Erythroblast (primary cell): ENCODE measurements at regions not wholly inside any gene's neighbourhood (a gene's known extent, or its start where the extent isn't known, plus 50 kb on each side); places are given as distances from the start of the nearest gene placed in this dataset.
"Not testable (repeated sequence)": the region's sequence is repeated elsewhere in the genome, so short reads cannot be mapped to it uniquely, and the experiment has no call there.

Source experiments
- DNase-seq, 2 experiments: peaks; one replicate each; lab custom pipeline; 2025; lab: John Stamatoyannopoulos, UW
- GATA1 ChIP-seq: IDR thresholded peaks from 2 replicates; pipeline ENCODE4 v1.6.1; 2011; ENCODE audit warnings: low read depth, mild to moderate bottlenecking, control low read depth, low read length, moderate library complexity
- POLR2A ChIP-seq: IDR thresholded peaks from 2 replicates; pipeline ENCODE4 v1.6.1; 2011; ENCODE audit warnings: mild to moderate bottlenecking, low read length

- TF ChIP-seq GATA1 (no peak), POLR2A (no peak)
- DNase-seq = no peak
Observed at GRCh38 chr15:46917721-46918252, 799.5 kb upstream of the SEMA6D start.

DNA sequence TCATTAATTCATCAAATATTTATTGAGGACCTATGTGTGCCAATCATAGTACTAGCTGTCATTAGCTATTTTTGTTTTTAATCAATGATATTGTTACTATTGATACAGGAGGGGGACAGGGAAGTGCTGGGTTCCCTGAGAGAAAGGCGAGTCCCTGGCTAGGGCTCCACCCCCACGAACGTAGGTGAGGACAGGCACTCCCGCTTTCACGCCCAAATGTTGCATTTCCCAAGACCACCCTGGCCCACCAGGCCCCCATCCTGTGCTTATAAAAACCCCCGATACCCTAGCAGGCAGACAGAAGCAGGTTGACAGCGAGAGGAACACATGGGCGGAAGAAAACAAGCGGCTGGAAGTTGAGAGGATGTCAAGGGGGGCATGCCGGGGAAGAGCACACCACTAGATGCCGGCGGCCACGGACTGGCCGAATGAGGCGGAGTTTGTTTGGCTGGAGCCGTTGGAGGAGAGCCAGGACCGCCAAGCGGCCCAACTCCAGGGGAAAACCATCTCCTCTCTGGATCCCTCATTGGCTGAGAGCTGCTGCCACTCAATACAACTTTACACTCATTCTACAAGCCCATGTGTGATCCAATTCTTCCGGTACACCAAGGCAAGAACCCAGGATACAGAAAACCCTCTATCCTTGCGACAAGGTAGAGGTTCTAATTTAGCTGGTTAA lies 798.7 kb upstream of the SEMA6D start:
- TF ChIP-seq POLR2A = no peak
- TF ChIP-seq GATA1 = no peak
- DNase-seq = no peak

DNA sequence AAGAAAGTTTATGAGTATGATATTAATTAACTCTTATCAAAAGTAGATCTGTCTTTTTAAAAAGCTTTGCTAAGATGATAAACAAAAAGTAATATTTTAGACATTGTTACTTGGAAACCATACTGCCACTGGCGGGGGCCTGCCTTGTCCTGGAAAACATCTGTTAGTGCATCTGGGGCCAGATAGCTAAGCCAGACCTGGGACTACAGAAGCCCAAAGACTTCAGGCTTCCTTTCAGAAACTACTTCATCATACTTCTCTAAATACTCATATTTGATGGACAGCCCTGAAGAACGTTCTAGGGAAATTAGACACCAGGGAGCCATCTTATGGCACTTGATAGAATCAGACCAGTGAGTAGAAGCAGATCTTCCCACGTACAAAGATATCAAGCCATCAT lies 795.4 kb upstream of the SEMA6D start:
- no peak for DNase-seq
- TF ChIP-seq POLR2A = no peak
- no peak for TF ChIP-seq GATA1

GRCh38 chr15:46930426-46930825 lies 786.9 kb upstream of the SEMA6D start:
- TF ChIP-seq POLR2A (no peak), GATA1 (no peak)

GRCh38 chr15:46933332-46933731 lies 784.0 kb upstream of the SEMA6D start:
- no peak for TF ChIP-seq POLR2A
- no peak for TF ChIP-seq GATA1
- no peak for DNase-seq

More at GRCh38 chr15:46930426-46930825, 786.9 kb upstream of the SEMA6D start:
- DNase-seq = no peak

DNA sequence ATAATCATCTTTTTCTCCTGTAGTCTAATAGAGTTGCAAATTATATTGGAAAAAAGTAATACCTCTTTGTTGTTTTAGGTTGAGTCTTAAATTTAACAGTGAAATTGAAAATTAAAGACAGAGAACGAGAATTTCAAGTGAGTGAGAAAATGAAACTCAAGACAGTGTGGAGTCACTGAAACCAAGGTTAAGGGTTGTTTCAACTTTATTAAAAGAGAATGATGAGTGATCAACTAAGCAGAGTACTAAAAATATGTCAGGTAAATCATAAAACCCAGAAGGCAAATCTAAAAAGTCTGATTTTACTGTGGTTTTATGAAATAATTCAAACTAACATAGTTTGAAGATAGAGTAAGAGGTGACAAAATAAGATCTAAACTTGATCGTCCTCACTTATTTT lies 782.5 kb upstream of the SEMA6D start:
- no peak for DNase-seq
- TF ChIP-seq POLR2A (no peak), GATA1 (no peak)

- DNase-seq = no peak
- no peak for TF ChIP-seq POLR2A
- no peak for TF ChIP-seq GATA1
Observed at GRCh38 chr15:46938169-46938568, 779.1 kb upstream of the SEMA6D start.

DNA sequence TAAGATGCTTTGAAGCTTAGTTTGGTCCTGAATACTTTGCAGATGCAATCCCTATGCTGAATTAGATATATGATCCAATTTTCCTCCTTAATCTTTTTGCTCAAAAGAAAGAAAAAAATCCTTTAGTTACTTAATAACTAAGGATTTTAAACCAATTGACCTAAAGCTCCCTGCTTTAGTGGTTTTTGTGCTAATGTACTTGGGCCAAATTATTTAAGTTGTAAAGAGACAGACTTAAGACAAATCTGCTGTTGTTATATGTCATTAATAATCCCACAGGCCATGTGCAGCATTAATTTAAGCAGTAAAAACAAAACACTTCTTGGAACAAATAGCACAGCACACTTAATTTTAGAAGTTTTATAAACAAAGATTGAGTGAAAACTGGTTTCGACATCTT lies 776.1 kb upstream of the SEMA6D start:
- TF ChIP-seq GATA1 (no peak), POLR2A (no peak)
- DNase-seq = no peak

DNA sequence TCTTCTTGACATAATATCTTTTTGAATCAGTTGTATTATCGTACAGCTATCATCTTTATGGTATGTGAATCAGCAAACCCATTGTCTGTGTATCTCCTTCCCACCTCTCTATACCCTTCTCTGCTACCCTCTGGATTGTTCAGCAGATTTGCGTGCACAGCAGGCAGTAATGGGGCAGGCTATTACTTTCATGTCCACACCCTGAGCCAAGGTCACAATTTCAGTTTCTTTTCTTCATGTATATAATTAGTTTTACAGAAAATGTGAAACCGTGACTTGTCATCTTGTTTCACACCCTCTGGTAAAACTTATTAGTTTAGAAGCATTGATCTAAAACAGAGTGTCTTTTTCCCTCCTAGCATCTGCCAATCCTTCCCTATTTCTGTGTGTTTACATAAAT lies 770.4 kb upstream of the SEMA6D start:
- DNase-seq = no peak
- TF ChIP-seq POLR2A = no peak
- TF ChIP-seq GATA1 = no peak

DNA sequence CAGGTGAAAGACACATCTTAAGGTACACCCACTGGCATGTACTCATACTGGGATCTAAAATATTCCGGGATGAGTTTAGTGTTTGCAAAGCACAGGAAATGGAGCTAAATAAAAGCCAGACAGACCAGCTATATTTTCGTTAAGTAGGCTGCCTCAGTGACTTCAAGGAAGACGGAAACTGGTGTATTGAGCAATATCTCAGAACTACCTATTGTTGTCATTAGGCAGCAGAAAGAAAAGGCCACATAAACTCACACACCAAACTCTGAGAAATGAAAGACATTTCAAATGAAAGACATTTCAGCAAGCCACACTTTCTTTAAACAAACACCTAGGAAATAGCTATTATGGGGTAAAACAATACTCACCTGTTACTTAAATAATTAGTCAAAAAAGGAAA lies 761.7 kb upstream of the SEMA6D start:
- DNase-seq = no peak
- TF ChIP-seq POLR2A (no peak), GATA1 (no peak)

GRCh38 chr15:46956456-46956855 lies 760.8 kb upstream of the SEMA6D start:
- TF ChIP-seq GATA1 (no peak), POLR2A (no peak)
- no peak for DNase-seq

- DNase-seq = no peak
- TF ChIP-seq POLR2A (no peak), GATA1 (no peak)
Observed at GRCh38 chr15:46956881-46957280, 760.4 kb upstream of the SEMA6D start.

DNA sequence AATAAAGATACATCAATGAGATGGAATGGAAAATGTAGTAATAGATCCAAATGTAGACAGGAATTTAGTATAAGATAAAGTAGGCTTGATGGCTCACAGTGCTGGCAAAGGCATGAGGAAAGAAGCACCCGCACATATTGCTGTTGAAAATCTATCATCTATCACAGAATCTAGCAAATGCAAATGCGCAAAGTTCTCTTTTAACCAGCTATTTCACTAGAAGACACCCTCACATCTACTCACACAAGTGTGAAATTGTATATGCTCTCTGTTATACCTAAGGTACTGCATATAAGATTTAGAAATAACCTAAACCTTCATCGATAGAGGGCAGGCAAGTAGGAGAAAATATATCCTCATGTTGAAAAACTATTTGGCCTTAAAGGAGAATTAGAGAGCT lies 756.7 kb upstream of the SEMA6D start:
- no peak for DNase-seq
- no peak for TF ChIP-seq POLR2A
- TF ChIP-seq GATA1 = no peak

DNA sequence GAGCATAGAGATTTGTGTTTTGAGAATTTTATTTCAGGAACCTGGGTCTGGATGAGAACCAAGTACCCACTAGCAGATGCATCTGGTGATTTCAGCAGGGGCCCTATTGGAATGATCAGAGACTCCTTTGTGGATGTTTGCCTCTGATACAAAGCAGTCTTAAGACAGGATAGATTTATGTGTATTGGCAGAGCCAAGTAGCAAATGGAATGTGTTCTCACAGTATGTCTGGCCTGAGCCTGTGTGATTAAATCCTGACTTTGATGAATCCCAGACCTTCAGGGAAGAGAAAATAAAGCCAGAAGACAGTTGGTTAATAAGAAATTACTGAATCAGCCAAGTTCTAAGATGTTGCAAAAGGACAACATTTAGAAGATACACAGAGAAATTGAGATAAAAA lies 755.5 kb upstream of the SEMA6D start:
- TF ChIP-seq GATA1 = no peak
- no peak for TF ChIP-seq POLR2A
- no peak for DNase-seq

- not testable (repeated sequence) for DNase-seq
Observed at GRCh38 chr15:46988055-46988454, 729.2 kb upstream of the SEMA6D start.
